Endothelial cell of umbilical vein (primary cell): ENCODE measurements at regions not wholly inside any gene's neighbourhood (a gene's known extent, or its start where the extent isn't known, plus 50 kb on each side); places are given as distances from the start of the nearest gene placed in this dataset.
"Not testable (repeated sequence)": the region's sequence is repeated elsewhere in the genome, so short reads cannot be mapped to it uniquely, and the experiment has no call there.

Experiments
- BruUV-seq: library from RNA; stranded (reverse); fragments of 400-500 nt; replicated peaks from 2 replicates; lab custom pipeline; 2021; lab: Mats Ljungman, UMichigan
- CTCF ChIA-PET: fragments of 300-600, 350-600 bp; sonication (Branson Sonifier 250); formaldehyde crosslinking; loops from one replicate; lab custom pipeline; 2021; ENCODE audit warnings: antibody characterized with exemption, inconsistent platforms; lab: Charles Lee
- POLR2A ChIA-PET: fragments of 300-600, 350-600 bp; sonication (Branson Sonifier 250); formaldehyde crosslinking; loops from one replicate; lab custom pipeline; 2021; ENCODE audit warnings: antibody characterized with exemption, inconsistent platforms; lab: Charles Lee
- DNase-seq: peaks from one replicate; pipeline ENCODE4 v3.0.0-alpha.2; 2011; ENCODE audit warnings: low read depth, low spot score
- FAIRE-seq: peaks from 2 replicates; lab custom pipeline; 2011; peaks lifted over from hg19 to GRCh38; lab: Jason Lieb, UNC
- H2AFZ ChIP-seq: 2 replicates; pipeline ENCODE4 v1.6.0; 2012; ENCODE audit warnings: low read depth, low read length, control low read depth, inconsistent platforms
- H3K27ac ChIP-seq: 2 replicates; pipeline ENCODE4 v1.5.1; 2011; ENCODE audit warnings: low read depth, mild to moderate bottlenecking, control low read depth, low read length, moderate library complexity; ENCODE audit not compliant: insufficient read depth
- H3K27me3 ChIP-seq, 2 experiments: 2 replicates each; pipeline versions ENCODE4 v1.6.0 to v1.6.1; 2011; ENCODE audit warnings: low read length in 2 of 2, mixed read lengths in 1 of 2; ENCODE audit not compliant: control insufficient read depth in 2 of 2, insufficient read depth in 2 of 2
- H3K36me3 ChIP-seq, 2 experiments: 2 replicates in 1 of 2; 3 replicates in 1 of 2; pipeline ENCODE4 v1.5.1; 2011; ENCODE audit warnings: low read length in 2 of 2, mild to moderate bottlenecking in 1 of 2, moderate library complexity in 1 of 2; ENCODE audit not compliant: control insufficient read depth in 2 of 2, insufficient read depth in 2 of 2; ENCODE audit errors: extremely low read depth in 1 of 2
- H3K4me1 ChIP-seq: 3 replicates; pipeline ENCODE4 v1.5.1; 2011; ENCODE audit warnings: mild to moderate bottlenecking, low read length; ENCODE audit not compliant: control insufficient read depth, insufficient read depth; ENCODE audit errors: extremely low read depth
- H3K4me2 ChIP-seq: 2 replicates; pipeline ENCODE4 v1.6.1; 2011; ENCODE audit warnings: low read length, control low read depth, mixed read lengths; ENCODE audit not compliant: insufficient read depth
- H3K4me3 ChIP-seq, 3 experiments: fragments of 200-600 bp in 1 of 3; sonication (generic), shearing (Covaris generic) in 1 of 3; replicated peaks in 1 of 3; 2 replicates each; pipeline ENCODE4 v1.5.1; 2011 to 2016; ENCODE audit warnings: control low read depth in 3 of 3, low read length in 3 of 3, mild to moderate bottlenecking in 2 of 3, inconsistent platforms in 1 of 3, low read depth in 1 of 3, moderate library complexity in 1 of 3; ENCODE audit not compliant: insufficient read depth in 1 of 3
- H3K79me2 ChIP-seq: 2 replicates; pipeline ENCODE4 v1.6.0; 2012; ENCODE audit warnings: low read length, inconsistent platforms; ENCODE audit not compliant: control insufficient read depth, insufficient read depth
- H3K9ac ChIP-seq: replicated peaks from 2 replicates; pipeline ENCODE3; 2011; ENCODE audit warnings: low read length, control low read depth; ENCODE audit not compliant: insufficient read depth; ENCODE audit errors: extremely low read depth
- H3K9me1 ChIP-seq: replicated peaks from 3 replicates; pipeline ENCODE4 v1.6.0; 2011; ENCODE audit warnings: mild to moderate bottlenecking, low read length; ENCODE audit not compliant: control insufficient read depth, insufficient read depth; ENCODE audit errors: extremely low read depth
- H3K9me3 ChIP-seq: replicated peaks from 2 replicates; pipeline ENCODE4 v1.5.1; 2012; ENCODE audit warnings: low read length, inconsistent platforms; ENCODE audit not compliant: control insufficient read depth, insufficient read depth
- H4K20me1 ChIP-seq: replicated peaks from 2 replicates; pipeline ENCODE3; 2011; ENCODE audit warnings: mild to moderate bottlenecking, low read length; ENCODE audit not compliant: control insufficient read depth, insufficient read depth; ENCODE audit errors: extremely low read depth
- MYC ChIP-seq: IDR thresholded peaks from one replicate; pipeline ENCODE4 v1.6.1; 2011; ENCODE audit warnings: mild to moderate bottlenecking, low read depth, low read length
- dilution Hi-C: fragments of 300-500 bp; cut with MboI; formaldehyde crosslinking; loops from one replicate; pipeline ENCODE4 v1.15.0; 2019; ENCODE audit warnings: low sequenced_read_pairs; ENCODE audit not compliant: extremely low pct_ligation_motif_present
- intact Hi-C: fragments of 100-400 bp; cut with micrococcal nuclease; formaldehyde crosslinking; loops from one replicate; pipeline ENCODE4 v1.10.0; 2022

DNA sequence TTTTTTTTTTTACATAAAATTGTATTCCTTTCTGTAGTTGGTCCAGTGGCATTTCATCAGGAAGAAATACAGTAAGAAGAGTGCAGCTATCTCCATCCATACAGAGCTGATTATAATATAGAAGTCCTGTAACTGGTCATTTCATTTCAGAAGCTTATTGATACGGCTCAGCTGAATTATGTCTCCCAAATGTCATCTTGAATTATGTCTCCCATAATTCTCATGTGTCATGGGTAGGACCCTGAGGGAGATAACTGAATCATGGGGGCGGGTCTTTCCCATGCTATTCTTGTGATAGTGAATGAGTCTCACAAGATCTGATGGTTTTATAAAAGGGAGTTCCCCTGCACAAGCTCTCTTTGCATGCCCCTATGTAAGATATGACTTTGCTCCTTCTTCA is 492.9 kb downstream of the CHSY3 start:
- BruUV-seq = no TSS peak
- ChIA-PET POLR2A (no interaction called here), CTCF (no interaction called here)
- intact Hi-C loops (no loop called here), dilution Hi-C loops (no loop called here)
- Histone ChIP-seq H3K9ac (no peak overlapping the region), H3K4me2 (no peak overlapping the region), H3K9me3 (no peaks in the 10 kb centered on the region), H3K36me3 (no peaks in the 10 kb centered on the region), H3K9me1 (no peaks in the 10 kb centered on the region), H3K27ac (no peak overlapping the region), H3K79me2 (no peaks in the 10 kb centered on the region), H3K4me1 (no peaks in the 10 kb centered on the region), H2AFZ (no peak overlapping the region), H4K20me1 (no peaks in the 10 kb centered on the region), H3K4me3 (no peak overlapping the region), H3K27me3 (no peaks in the 10 kb centered on the region)
- no peak for TF ChIP-seq MYC
- DNase-seq (no peak), FAIRE-seq (no peak)

DNA sequence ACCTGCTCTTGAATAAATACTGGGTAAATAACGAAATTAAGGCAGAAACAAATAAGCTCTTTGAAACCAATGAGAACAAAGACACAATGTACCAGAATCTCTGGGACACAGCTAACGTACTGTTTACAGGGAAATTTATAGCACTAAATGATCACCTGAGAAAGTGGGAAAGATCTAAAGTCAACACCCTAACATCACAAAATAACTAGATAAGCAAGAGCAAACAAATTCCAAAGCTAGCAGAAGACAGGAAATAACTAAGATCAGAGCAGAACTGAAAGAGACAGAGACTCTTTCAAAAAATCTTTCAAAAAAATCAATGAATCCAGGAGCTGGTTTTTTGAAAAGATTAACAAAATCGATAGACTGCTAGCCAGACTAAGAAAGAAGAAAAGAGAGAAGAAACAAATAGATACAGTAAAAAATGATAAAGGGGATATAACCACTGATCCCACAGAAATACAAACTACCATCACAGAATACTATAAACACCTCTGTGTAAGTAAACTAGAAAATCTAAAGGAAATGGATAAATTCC is 487.5 kb downstream of the CHSY3 start:
- DNase-seq, dilution Hi-C loops, H3K27me3 ChIP-seq, H3K4me3 ChIP-seq, H3K4me2 ChIP-seq, FAIRE-seq, BruUV-seq, H3K9ac ChIP-seq, H3K27ac ChIP-seq, H2AFZ ChIP-seq, POLR2A ChIA-PET, H3K9me1 ChIP-seq, intact Hi-C loops, H3K36me3 ChIP-seq, H4K20me1 ChIP-seq, H3K9me3 ChIP-seq, H3K79me2 ChIP-seq, H3K4me1 ChIP-seq: not testable (repeated sequence)
- CTCF ChIA-PET = interaction anchor here (1.2 kb wide), 1 partner anchor 12 kb away, joined by 3 read pairs; no protein-coding TSS in a partner anchor
